T-helper 1 cell treated with Interleukin-12 subunit alpha and Interleukin-12 subunit beta and Interleukin-4 antibody, amounts not matched to agents 30 μg/mL and 1 μg/mL, for 36 hours (primary cell): ENCODE measurements at regions not wholly inside any gene's neighbourhood (a gene's known extent, or its start where the extent isn't known, plus 50 kb on each side); places are given as distances from the start of the nearest gene placed in this dataset.

Source experiments
- H3K27ac Mint-ChIP-seq: one replicate; pipeline ENCODE4 v1.8.0; 2021; ENCODE audit warnings: mild to moderate bottlenecking, mixed read lengths
- H3K27me3 Mint-ChIP-seq: one replicate; pipeline ENCODE4 v1.8.0; 2021; ENCODE audit warnings: low read depth, mixed read lengths
- H3K36me3 Mint-ChIP-seq: one replicate; pipeline ENCODE4 v1.8.0; 2021; ENCODE audit warnings: low read depth, mixed read lengths
- H3K4me1 Mint-ChIP-seq: one replicate; pipeline ENCODE4 v1.8.0; 2021; ENCODE audit warnings: low read depth, mixed read lengths
- H3K4me3 Mint-ChIP-seq: one replicate; pipeline ENCODE4 v1.8.0; 2021; ENCODE audit warnings: mild to moderate bottlenecking, moderate library complexity, mixed read lengths
- H3K9me3 Mint-ChIP-seq: one replicate; pipeline ENCODE4 v1.8.0; 2021; ENCODE audit warnings: mixed read lengths

- no peaks in the 10 kb centered on the region for H3K9me3 Mint-ChIP-seq
- H3K27me3 Mint-ChIP-seq = no peaks in the 10 kb centered on the region
- peak overlapping the region; percentile 38 for H3K4me3 Mint-ChIP-seq
- peak overlapping the region; percentile 84 for H3K27ac Mint-ChIP-seq
- H3K36me3 Mint-ChIP-seq = peaks cover 5% of the 10 kb centered on the region
- peaks cover 46% of the 10 kb centered on the region for H3K4me1 Mint-ChIP-seq
These were observed 54.0 kb upstream of the BTN3A2 start for GRCh38 chr6:26311012-26311384.

- H3K27me3 Mint-ChIP-seq = no peaks in the 10 kb centered on the region
- peak overlapping the region; percentile 84 for H3K27ac Mint-ChIP-seq
- peak overlapping the region; percentile 89 for H3K4me3 Mint-ChIP-seq
- peaks cover 46% of the 10 kb centered on the region for H3K4me1 Mint-ChIP-seq
- H3K9me3 Mint-ChIP-seq = no peaks in the 10 kb centered on the region
- H3K36me3 Mint-ChIP-seq = peaks cover 5% of the 10 kb centered on the region
These were observed 53.5 kb upstream of the BTN3A2 start for GRCh38 chr6:26311385-26312095.

- Mint-ChIP-seq H3K27me3 (no peaks in the 10 kb centered on the region), H3K36me3 (peaks cover 5% of the 10 kb centered on the region), H3K27ac (peak overlapping the region; percentile 84), H3K4me1 (peaks cover 46% of the 10 kb centered on the region), H3K9me3 (no peaks in the 10 kb centered on the region), H3K4me3 (peak overlapping the region; percentile 89)
These were observed 52.9 kb upstream of the BTN3A2 start for GRCh38 chr6:26312096-26312463.

- Mint-ChIP-seq H3K27me3 (no peaks in the 10 kb centered on the region), H3K27ac (peak overlapping the region; percentile 84), H3K4me3 (peak overlapping the region; percentile 89), H3K36me3 (peaks cover 5% of the 10 kb centered on the region), H3K4me1 (peaks cover 42% of the 10 kb centered on the region), H3K9me3 (no peaks in the 10 kb centered on the region)
These were observed 52.2 kb upstream of the BTN3A2 start for GRCh38 chr6:26312501-26313397.
